A673 (cell line): ENCODE measurements at regions not wholly inside any gene's neighbourhood (a gene's known extent, or its start where the extent isn't known, plus 50 kb on each side); places are given as distances from the start of the nearest gene placed in this dataset.

Experiments used
- BruUV-seq: library from RNA; stranded (reverse); fragments of 400-500 nt; replicated peaks from 2 replicates; lab custom pipeline; 2021; lab: Mats Ljungman, UMichigan
- CTCF ChIA-PET: fragments of 300-600 bp; sonication (Branson Sonifier 250); formaldehyde crosslinking; loops from one replicate; lab custom pipeline; 2022; ENCODE audit warnings: antibody characterized with exemption; lab: Charles Lee
- POLR2A ChIA-PET: fragments of 300-600 bp; sonication (Branson Sonifier 250); formaldehyde crosslinking; loops from one replicate; lab custom pipeline; 2022; ENCODE audit warnings: antibody characterized with exemption; ENCODE audit not compliant: low non-redundant PET; lab: Charles Lee
- DNase-seq: peaks from one replicate; pipeline ENCODE4 v3.0.0-alpha.2; 2015; ENCODE audit warnings: low spot score
- H3K27ac ChIP-seq: fragments of 200-600 bp; sonication (generic); 2 replicates; pipeline ENCODE4 v1.5.1; 2016; ENCODE audit warnings: mixed run types, low read depth, mild to moderate bottlenecking, mixed read lengths, antibody characterized with exemption, low read length; ENCODE audit not compliant: poor library complexity, severe bottlenecking
- H3K27me3 ChIP-seq: fragments of 200-600 bp; sonication (generic); replicated peaks from 2 replicates; pipeline ENCODE4 v1.6.1; 2017; ENCODE audit warnings: mixed run types, low read depth, mild to moderate bottlenecking, mixed read lengths, antibody characterized with exemption, low read length; ENCODE audit not compliant: insufficient read depth, poor library complexity
- H3K36me3 ChIP-seq: fragments of 200-600 bp; sonication (generic); 2 replicates; pipeline ENCODE4 v1.6.1; 2016; ENCODE audit warnings: mixed run types, mild to moderate bottlenecking, mixed read lengths, antibody characterized with exemption, low read length; ENCODE audit not compliant: insufficient read depth, poor library complexity, severe bottlenecking
- H3K4me1 ChIP-seq: fragments of 200-600 bp; sonication (generic); 2 replicates; pipeline ENCODE4 v1.6.1; 2017; ENCODE audit warnings: mixed run types, mild to moderate bottlenecking, mixed read lengths, antibody characterized with exemption, low read length; ENCODE audit not compliant: insufficient read depth, poor library complexity, severe bottlenecking
- H3K4me3 ChIP-seq: fragments of 200-600 bp; sonication (generic); 2 replicates; pipeline ENCODE4 v1.5.1; 2016; ENCODE audit warnings: low read depth, mixed run types, mild to moderate bottlenecking, mixed read lengths, low read length; ENCODE audit not compliant: poor library complexity, severe bottlenecking
- H3K9me3 ChIP-seq: fragments of 200-600 bp; sonication (generic); 2 replicates; pipeline ENCODE4 v1.6.1; 2016; ENCODE audit warnings: mixed run types, low read depth, mild to moderate bottlenecking, mixed read lengths, antibody characterized with exemption, low read length; ENCODE audit not compliant: poor library complexity, severe bottlenecking
- CTCF ChIP-seq: fragments of 300-800, 200-600 bp; sonication (generic); conservative IDR thresholded peaks from 2 replicates; pipeline ENCODE4 v1.5.1; 2017; ENCODE audit warnings: low read depth, mild to moderate bottlenecking, antibody characterized with exemption, low read length, moderate library complexity, mixed read lengths
- EZH2 ChIP-seq: fragments of 200-600 bp; sonication (generic); IDR thresholded peaks from 2 replicates; pipeline ENCODE4 v1.6.1; 2017; ENCODE audit warnings: borderline replicate concordance, low read depth, mild to moderate bottlenecking, mixed read lengths, antibody characterized with exemption, low read length; ENCODE audit not compliant: poor library complexity, severe bottlenecking
- intact Hi-C: fragments of 100-400 bp; cut with micrococcal nuclease; formaldehyde crosslinking; loops from one replicate; pipeline ENCODE4 v1.10.0; 2022; ENCODE audit not compliant: unreplicated experiment

GRCh38 chr9:80059191-80059590, 487.4 kb downstream of the TLE4 start:
- no peaks in the 10 kb centered on the region for H3K9me3 ChIP-seq
- no peak for DNase-seq
- no peak for TF ChIP-seq CTCF
- no peak for TF ChIP-seq EZH2
- ChIA-PET POLR2A (no interaction called here), CTCF (no interaction called here)
- peaks cover 2% of the 10 kb centered on the region for H3K27me3 ChIP-seq
- H3K4me1 ChIP-seq: no peaks in the 10 kb centered on the region
- BruUV-seq: no TSS peak
- no peak overlapping the region for H3K4me3 ChIP-seq
- no peak overlapping the region for H3K27ac ChIP-seq
- intact Hi-C loops: no loop called here
- H3K36me3 ChIP-seq: no peaks in the 10 kb centered on the region

GRCh38 chr9:80052830-80053229, 481.1 kb downstream of the TLE4 start:
- Histone ChIP-seq H3K4me1 (no peaks in the 10 kb centered on the region), H3K27me3 (no peaks in the 10 kb centered on the region), H3K27ac (no peak overlapping the region), H3K36me3 (no peaks in the 10 kb centered on the region), H3K4me3 (no peak overlapping the region), H3K9me3 (no peaks in the 10 kb centered on the region)
- ChIA-PET CTCF (no interaction called here), POLR2A (no interaction called here)
- no peak for DNase-seq
- no TSS peak for BruUV-seq
- TF ChIP-seq CTCF (no peak), EZH2 (no peak)
- intact Hi-C loops: no loop called here

- no TSS peak for BruUV-seq
- H3K4me1 ChIP-seq: no peaks in the 10 kb centered on the region
- H3K9me3 ChIP-seq: no peaks in the 10 kb centered on the region
- no peak overlapping the region for H3K4me3 ChIP-seq
- DNase-seq: no peak
- intact Hi-C loops: no loop called here
- H3K27ac ChIP-seq: no peak overlapping the region
- no peak for TF ChIP-seq EZH2
- no peak for TF ChIP-seq CTCF
- no peaks in the 10 kb centered on the region for H3K27me3 ChIP-seq
- CTCF ChIA-PET: no interaction called here
- POLR2A ChIA-PET: interaction anchor here (0.7 kb wide), 1 partner anchor 411 kb away, joined by 15 read pairs; no protein-coding TSS in a partner anchor
- no peaks in the 10 kb centered on the region for H3K36me3 ChIP-seq
Measured at GRCh38 chr9:80049096-80049782, 477.5 kb downstream of the TLE4 start.
